HG03571 (cell line): ENCODE measurements at regions not wholly inside any gene's neighbourhood (a gene's known extent, or its start where the extent isn't known, plus 50 kb on each side); places are given as distances from the start of the nearest gene placed in this dataset.

ENCODE experiments used
- ATAC-seq: cut with Tn5 transposase; IDR thresholded peaks from one replicate; pipeline ENCODE4 v1.9.1; 2021; ENCODE audit not compliant: unreplicated experiment

DNA sequence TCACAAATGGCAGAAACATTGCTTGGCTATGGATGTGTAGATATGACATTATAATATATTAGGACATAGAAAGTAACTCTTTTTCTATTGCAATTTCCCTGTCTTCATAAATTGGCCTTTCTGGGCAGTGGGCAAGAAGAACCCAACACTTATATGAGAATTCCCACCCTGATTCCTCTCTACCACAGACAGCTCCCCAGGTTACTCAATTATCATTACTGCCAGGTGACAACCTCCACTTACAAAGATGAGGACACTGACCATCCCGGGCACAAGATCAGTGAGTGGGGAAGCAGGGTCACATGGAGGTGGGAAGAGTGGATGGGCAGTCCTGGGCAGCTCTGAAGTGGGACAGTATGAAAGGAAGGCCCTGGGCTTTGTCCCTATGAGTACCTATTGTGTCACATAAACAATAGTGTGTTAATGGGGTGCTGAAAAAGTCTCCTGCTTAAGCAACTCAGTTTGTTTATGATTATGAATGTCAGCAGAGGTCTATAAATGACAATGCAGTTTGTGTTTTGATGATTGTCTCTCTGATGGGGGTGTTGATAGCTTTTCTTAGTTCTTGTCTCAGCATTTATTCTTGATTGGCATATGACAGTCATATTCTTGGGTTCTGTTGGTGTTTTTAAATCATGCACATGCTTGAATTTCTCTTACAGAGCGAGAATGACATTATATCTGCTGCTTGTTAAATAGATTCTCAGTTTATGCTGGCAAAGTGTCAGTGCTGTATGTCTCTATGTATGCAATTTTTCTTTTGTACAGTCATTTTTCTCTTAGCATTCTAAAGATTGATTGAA is 99.9 kb downstream of the SLIT2 start:
- no peak for ATAC-seq

GRCh38 chr4:20352163-20352431 is 100.4 kb downstream of the SLIT2 start:
- ATAC-seq: no peak

GRCh38 chr4:20353646-20354045 is 101.9 kb downstream of the SLIT2 start:
- no peak for ATAC-seq

DNA sequence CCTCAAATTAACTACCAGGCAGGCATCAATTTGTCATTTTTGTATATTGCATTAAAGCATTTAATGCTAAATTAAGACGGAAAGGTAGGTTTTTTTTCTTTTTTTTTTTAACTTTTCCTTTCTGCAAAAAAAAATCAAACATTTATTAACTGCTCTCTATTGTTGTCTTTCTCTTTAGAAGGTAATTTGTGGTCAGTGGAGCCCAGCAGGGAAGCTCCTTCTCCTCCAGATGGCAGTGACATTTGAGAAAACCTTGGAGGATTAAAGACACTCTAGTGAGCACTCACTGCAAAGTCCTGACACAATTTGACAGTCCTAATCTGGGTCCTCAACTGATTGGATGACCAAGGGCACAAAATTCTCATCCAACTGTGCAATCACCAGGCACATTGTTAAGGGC is 102.4 kb downstream of the SLIT2 start:
- no peak for ATAC-seq

- ATAC-seq: no peak
Observed at GRCh38 chr4:20356565-20356964, 104.9 kb downstream of the SLIT2 start.

- ATAC-seq: no peak
Observed at GRCh38 chr4:20358110-20358509, 106.4 kb downstream of the SLIT2 start.

DNA sequence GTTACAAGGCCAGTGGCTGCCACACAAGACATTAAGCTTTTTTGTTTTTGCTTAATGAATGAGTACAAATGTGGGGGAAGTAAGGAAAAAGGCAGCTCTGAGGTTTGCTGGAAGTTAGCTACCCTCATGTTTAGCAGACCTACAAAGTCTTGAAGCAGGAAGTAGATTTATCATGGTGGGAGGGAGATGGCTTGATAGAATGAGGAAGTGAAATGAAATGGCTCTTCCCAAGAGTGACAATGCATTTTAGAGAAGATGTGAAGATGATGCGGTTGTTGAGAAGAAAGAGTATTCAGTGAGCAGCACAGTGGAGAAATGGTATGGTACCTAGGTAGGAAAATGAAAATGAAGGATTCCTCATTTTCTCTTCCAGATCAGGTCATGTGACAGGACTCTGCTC is 108.0 kb downstream of the SLIT2 start:
- no peak for ATAC-seq

- no peak for ATAC-seq
Observed at GRCh38 chr4:20362148-20362547, 110.4 kb downstream of the SLIT2 start.

DNA sequence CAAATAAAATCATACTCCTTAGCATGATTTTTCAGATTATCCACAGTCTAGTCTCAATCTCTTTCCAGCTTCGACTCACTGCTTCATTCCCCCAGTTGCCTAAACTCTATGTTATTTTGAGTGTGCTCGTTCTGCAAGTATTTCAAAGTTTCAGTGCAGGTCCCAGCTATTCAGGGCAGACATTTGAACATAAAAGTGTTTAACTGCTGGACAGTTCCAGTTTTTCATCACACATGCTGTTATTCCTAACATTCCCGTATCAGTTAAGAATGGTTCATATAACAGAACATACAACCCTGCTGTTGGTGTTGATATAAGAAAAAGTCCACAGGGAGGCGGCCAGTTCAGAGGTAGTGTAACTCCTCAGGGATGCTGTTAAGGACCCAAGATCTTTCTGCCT is 113.3 kb downstream of the SLIT2 start:
- no peak for ATAC-seq

DNA sequence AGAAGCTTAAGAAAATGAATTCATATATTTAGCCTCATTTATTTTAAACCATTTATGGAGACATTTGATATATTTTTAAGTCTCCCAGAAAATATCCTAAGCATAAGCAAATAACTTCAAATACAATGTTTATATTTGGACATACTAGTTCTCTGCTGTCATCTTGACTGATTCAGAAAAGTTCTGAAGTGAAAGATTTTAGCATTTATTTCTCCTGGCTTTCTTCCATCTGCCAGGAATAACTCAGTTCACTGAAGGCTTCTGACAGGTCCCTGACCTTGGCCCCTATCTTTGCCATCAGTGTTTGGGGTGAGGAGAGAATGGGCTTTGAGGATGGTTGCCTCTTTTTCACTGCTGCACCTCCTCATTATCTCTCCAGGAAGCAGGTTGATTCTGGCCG is 115.7 kb downstream of the SLIT2 start:
- no peak for ATAC-seq

DNA sequence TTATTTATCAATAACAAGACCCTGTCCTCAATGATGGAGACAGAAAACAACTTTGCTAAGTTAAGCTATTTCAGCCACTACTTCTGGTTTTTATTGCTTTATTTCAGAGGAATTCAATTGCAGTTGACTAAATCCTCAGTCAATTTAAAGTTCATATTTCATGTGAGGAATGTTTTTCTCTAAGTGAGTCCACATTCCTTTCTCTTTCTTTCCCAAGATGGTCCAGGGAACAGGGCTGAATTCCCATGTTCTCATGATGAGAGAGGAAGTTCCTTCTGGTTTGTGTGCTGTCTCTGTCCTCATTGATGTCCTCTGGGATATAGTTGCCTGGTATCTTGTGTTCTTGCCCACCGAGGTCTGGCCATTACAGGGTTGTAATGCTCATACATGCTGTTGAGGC is 117.2 kb downstream of the SLIT2 start:
- ATAC-seq: no peak

DNA sequence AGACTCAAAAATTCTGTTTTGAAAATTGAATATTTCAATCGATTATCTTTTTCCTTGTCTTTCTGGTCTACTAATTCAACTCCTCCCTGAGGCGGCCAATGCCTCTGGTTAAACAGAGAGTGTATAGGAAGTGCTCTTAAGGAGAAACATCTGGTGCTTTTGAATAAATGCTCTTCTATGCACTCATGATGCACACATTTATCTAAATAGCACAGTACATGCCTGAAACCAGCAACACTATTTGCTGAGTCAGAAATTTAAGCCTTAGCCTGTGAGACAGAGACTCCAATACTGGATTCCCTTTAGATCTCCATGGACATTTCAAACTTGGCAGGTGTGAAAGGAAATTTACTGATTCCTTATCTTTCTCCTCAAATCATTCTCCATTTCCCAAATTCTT is 118.6 kb downstream of the SLIT2 start:
- ATAC-seq: no peak

DNA sequence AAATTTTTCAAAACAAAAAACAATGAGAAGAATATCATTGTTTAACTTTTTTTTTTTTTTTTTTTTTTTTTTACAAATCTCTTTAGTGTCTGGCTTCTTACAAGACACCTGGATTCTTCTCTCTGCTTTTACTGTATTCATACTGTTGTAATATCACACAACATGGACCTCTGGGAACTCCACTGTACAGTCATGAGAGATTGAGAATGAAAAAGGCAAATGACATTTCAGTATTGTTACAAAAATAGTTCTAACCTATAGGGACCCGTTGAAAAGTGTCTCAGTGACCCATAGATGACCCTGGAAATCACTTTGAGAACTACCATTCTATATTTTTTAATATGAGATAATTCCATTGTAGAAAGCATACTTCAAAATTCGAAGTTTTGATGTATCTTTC is 124.4 kb downstream of the SLIT2 start:
- no peak for ATAC-seq

- ATAC-seq: no peak
Observed at GRCh38 chr4:20378181-20378580, 126.5 kb downstream of the SLIT2 start.

- ATAC-seq: no peak
Observed at GRCh38 chr4:20381005-20381404, 129.3 kb downstream of the SLIT2 start.

DNA sequence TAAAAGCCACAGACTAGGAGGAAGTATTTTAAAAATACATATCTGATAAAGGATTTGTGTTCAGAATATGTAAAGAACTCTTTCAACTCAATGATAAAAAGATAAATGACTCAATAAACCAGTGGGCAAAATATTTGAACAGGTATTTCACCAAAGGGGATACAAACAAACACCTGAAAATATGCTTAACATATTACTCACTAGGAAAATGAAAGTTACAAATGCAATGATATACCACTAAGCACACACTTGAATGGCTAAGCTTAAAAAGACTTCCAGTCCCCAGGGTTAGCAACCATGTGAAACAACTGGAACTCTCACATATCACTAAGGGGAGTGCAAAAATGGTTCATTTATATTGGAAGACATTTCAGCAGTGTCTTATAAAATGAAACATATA is 131.6 kb downstream of the SLIT2 start:
- no peak for ATAC-seq

DNA sequence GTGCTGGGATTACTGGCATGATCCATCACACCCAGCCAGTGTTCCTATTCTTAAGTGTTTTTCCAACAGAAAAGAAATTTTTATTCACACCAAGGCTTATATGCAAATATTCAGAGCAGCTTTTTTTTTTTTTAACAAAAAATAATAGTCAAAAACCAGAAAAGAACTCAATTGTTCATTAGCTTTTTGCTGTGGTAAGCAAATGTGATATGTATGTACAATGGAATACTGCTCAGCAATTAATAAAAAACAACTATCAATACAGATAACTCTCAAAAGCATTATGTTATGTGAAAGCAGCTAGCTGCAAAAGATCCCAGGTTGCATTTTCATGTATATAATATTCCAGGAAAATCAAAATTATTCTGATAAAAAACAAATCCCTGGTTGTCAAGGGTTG is 132.3 kb downstream of the SLIT2 start:
- no peak for ATAC-seq

DNA sequence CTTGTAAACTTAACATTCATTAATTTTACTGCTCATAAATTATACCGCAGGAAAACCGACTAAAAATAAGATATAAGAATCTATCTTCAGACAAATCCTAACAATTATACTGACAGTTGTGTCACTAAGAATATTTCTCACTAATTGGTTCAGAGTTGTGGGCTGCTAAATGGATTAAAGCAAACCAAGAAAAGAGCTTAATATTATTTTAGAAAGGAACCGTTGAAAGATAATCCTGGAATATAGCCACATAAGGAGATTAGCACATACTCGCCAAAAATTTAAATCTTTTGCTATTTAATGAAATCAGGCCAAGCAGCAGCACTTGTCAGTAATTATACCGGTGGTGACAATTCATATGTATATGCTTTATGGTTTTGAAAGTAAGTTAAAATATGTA is 132.8 kb downstream of the SLIT2 start:
- ATAC-seq: no peak

DNA sequence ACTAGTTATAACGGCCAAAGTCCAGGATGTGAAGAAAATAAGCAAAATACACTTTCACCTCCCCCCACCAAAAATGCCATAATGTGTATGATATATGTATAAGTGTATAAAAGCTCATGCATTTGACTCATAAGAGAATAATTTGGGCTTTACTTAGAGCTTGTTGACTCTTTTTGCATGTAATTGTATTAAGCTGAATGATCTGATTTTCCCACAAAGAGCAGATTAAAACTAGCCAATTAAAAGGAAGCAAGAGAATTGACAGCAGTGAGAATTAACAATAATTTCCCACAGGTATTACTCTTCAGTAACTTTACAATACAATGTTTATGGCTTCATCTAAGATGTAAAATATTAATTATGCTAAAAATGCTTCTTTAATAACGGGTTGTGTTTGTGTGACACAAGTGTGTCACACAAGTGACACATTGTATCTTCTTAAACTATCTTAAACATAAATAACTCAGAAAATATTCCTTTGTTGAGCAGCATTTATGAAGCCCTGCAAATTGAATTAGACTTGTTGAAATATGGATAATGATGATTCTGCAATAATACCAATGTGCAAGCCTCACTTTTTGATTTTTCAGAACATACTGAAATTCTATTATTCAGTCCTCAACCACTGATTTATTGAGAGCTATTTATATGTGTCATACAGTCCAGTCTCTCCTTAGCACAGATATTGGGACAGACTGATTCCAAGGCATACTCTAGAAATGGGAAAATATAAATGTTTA is 134.5 kb downstream of the SLIT2 start:
- no peak for ATAC-seq

DNA sequence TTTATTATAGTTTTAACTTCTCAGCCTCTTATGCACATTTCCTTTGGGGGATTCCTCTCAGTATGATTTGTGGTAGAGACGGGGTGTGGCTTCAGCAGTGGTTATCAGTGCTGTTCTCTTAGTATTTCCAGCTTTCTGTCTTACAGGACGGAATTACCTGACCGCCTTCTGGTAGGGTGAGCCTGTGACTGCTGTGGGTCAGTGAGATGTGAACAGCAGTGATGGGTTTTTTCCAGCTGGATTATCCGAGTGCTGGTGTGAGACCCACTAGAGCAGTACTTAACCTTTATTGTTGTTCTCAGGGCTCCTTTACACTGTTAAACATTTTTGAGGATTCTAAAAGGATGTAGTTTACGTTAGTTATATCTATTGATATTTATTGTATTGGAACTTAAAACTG is 135.2 kb downstream of the SLIT2 start:
- ATAC-seq: no peak

- ATAC-seq: no peak
Observed at GRCh38 chr4:20391198-20391597, 139.5 kb downstream of the SLIT2 start.

GRCh38 chr4:20391912-20392311 is 140.2 kb downstream of the SLIT2 start:
- no peak for ATAC-seq
